H9 (cell line): ENCODE measurements at regions not wholly inside any gene's neighbourhood (a gene's known extent, or its start where the extent isn't known, plus 50 kb on each side); places are given as distances from the start of the nearest gene placed in this dataset.

Experiments
- DNase-seq: peaks from one replicate; pipeline ENCODE4 v3.0.0-alpha.2; 2017
- H2AFZ ChIP-seq: one replicate; pipeline ENCODE4 v1.6.1; 2013; ENCODE audit warnings: mild to moderate bottlenecking, low read length, control low read depth, moderate library complexity
- H2AK5ac ChIP-seq: 2 replicates; pipeline ENCODE4 v1.6.1; 2013; ENCODE audit warnings: low read length, control low read depth, mixed read lengths; ENCODE audit not compliant: insufficient read length
- H2BK120ac ChIP-seq: one replicate; pipeline ENCODE4 v1.6.1; 2013; ENCODE audit warnings: low read depth, mild to moderate bottlenecking, low read length, control low read depth, inconsistent platforms; ENCODE audit not compliant: poor library complexity, severe bottlenecking
- H2BK12ac ChIP-seq: 2 replicates; pipeline ENCODE4 v1.6.1; 2013; ENCODE audit warnings: low read length, control low read depth, mixed read lengths, low read depth; ENCODE audit not compliant: insufficient read length
- H2BK15ac ChIP-seq: 2 replicates; pipeline ENCODE4 v1.6.1; 2013; ENCODE audit warnings: low read depth, low read length, control low read depth
- H2BK20ac ChIP-seq: one replicate; pipeline ENCODE4 v1.6.1; 2013; ENCODE audit warnings: low read depth, mild to moderate bottlenecking, low read length, control low read depth, inconsistent platforms; ENCODE audit not compliant: poor library complexity, severe bottlenecking
- H2BK5ac ChIP-seq: 2 replicates; pipeline ENCODE4 v1.6.1; 2013; ENCODE audit warnings: low read length, control low read depth, mixed read lengths; ENCODE audit not compliant: insufficient read length
- H3K14ac ChIP-seq: 2 replicates; pipeline ENCODE4 v1.6.1; 2013; ENCODE audit warnings: low read length, control low read depth; ENCODE audit not compliant: insufficient read depth
- H3K18ac ChIP-seq: 2 replicates; pipeline ENCODE4 v1.6.1; 2013; ENCODE audit warnings: low read depth, mild to moderate bottlenecking, mixed read lengths, low read length, control low read depth; ENCODE audit not compliant: insufficient read length
- H3K23ac ChIP-seq: 2 replicates; pipeline ENCODE4 v1.6.1; 2013; ENCODE audit warnings: low read length, control low read depth, mixed read lengths, low read depth; ENCODE audit not compliant: insufficient read length
- H3K23me2 ChIP-seq: 2 replicates; pipeline ENCODE4 v1.6.1; 2013; ENCODE audit warnings: low read depth, mild to moderate bottlenecking, mixed read lengths, low read length, control low read depth; ENCODE audit not compliant: insufficient read length, poor library complexity, severe bottlenecking
- H3K27ac ChIP-seq: 2 replicates; pipeline ENCODE4 v1.5.1; 2013; ENCODE audit warnings: low read length, control low read depth, mixed read lengths, low read depth; ENCODE audit not compliant: insufficient read length
- H3K27me3 ChIP-seq: 2 replicates; pipeline ENCODE4 v1.6.1; 2013; ENCODE audit warnings: low read length, control low read depth, inconsistent platforms; ENCODE audit not compliant: insufficient read depth
- H3K4ac ChIP-seq: 2 replicates; pipeline ENCODE4 v1.6.1; 2013; ENCODE audit warnings: low read depth, mild to moderate bottlenecking, control low read depth, inconsistent platforms, low read length, moderate library complexity
- H3K4me1 ChIP-seq: 2 replicates; pipeline ENCODE4 v1.6.1; 2013; ENCODE audit warnings: low read length, control low read depth, inconsistent platforms; ENCODE audit not compliant: insufficient read depth
- H3K4me2 ChIP-seq: 2 replicates; pipeline ENCODE4 v1.6.1; 2013; ENCODE audit warnings: low read length, control low read depth, mixed read lengths; ENCODE audit not compliant: insufficient read length, insufficient read depth
- H3K56ac ChIP-seq: 2 replicates; pipeline ENCODE4 v1.6.1; 2013; ENCODE audit warnings: low read depth, mild to moderate bottlenecking, mixed read lengths, low read length, control low read depth; ENCODE audit not compliant: insufficient read length
- H3K79me1 ChIP-seq: 2 replicates; pipeline ENCODE4 v1.6.1; 2013; ENCODE audit warnings: low read depth, mild to moderate bottlenecking, moderate library complexity, low read length, control low read depth, inconsistent platforms; ENCODE audit not compliant: insufficient read depth, poor library complexity, severe bottlenecking
- H3K79me2 ChIP-seq: 2 replicates; pipeline ENCODE4 v1.6.1; 2013; ENCODE audit warnings: low read length, control low read depth, inconsistent platforms; ENCODE audit not compliant: insufficient read depth
- H3K9ac ChIP-seq: 2 replicates; pipeline ENCODE4 v1.6.1; 2013; ENCODE audit warnings: low read length, control low read depth, mixed read lengths; ENCODE audit not compliant: insufficient read length; ENCODE audit errors: extremely low read depth
- H3K9me3 ChIP-seq: one replicate; pipeline ENCODE4 v1.6.1; 2013; ENCODE audit warnings: low read depth, low read length, inconsistent platforms; ENCODE audit not compliant: control insufficient read depth
- H3T11ph ChIP-seq: one replicate; pipeline ENCODE4 v1.6.1; 2013; ENCODE audit warnings: mild to moderate bottlenecking, low read length, control low read depth, inconsistent platforms
- H4K20me1 ChIP-seq: one replicate; pipeline ENCODE4 v1.6.1; 2013; ENCODE audit not compliant: control insufficient read depth, insufficient read length, insufficient read depth
- H4K5ac ChIP-seq: 2 replicates; pipeline ENCODE4 v1.6.1; 2013; ENCODE audit warnings: low read depth, mild to moderate bottlenecking, mixed read lengths, low read length, control low read depth; ENCODE audit not compliant: insufficient read length
- H4K8ac ChIP-seq: replicated peaks from 2 replicates; pipeline ENCODE4 v1.6.1; 2013; ENCODE audit warnings: low read length, control low read depth, mixed read lengths, low read depth; ENCODE audit not compliant: insufficient read length
- H4K91ac ChIP-seq: 2 replicates; pipeline ENCODE4 v1.6.1; 2013; ENCODE audit warnings: low read depth, mild to moderate bottlenecking, moderate library complexity, mixed read lengths, low read length, control low read depth; ENCODE audit not compliant: insufficient read length
- H3K27ac Mint-ChIP-seq, 3 experiments: 2 replicates in 2 of 3; 3 replicates in 1 of 3; pipeline ENCODE4 v1.8.0; 2020 to 2021; ENCODE audit warnings: mixed read lengths in 3 of 3, mild to moderate bottlenecking in 1 of 3, moderate library complexity in 1 of 3
- H3K27me3 Mint-ChIP-seq: 2 replicates; pipeline ENCODE4 v1.8.0; 2021; ENCODE audit warnings: low read depth, mild to moderate bottlenecking, moderate library complexity, mixed read lengths
- H3K36me3 Mint-ChIP-seq, 3 experiments: 2 replicates in 2 of 3; 3 replicates in 1 of 3; pipeline ENCODE4 v1.8.0; 2020 to 2021; ENCODE audit warnings: low read depth in 3 of 3, mixed read lengths in 3 of 3; ENCODE audit not compliant: insufficient read depth in 1 of 3
- H3K4me1 Mint-ChIP-seq, 2 experiments: 2 replicates each; pipeline ENCODE4 v1.8.0; 2020; ENCODE audit warnings: mixed read lengths in 2 of 2
- H3K4me3 Mint-ChIP-seq, 2 experiments: 2 replicates in 1 of 2; 3 replicates in 1 of 2; pipeline ENCODE4 v1.8.0; 2020 to 2021; ENCODE audit warnings: mild to moderate bottlenecking in 2 of 2, mixed read lengths in 2 of 2, moderate library complexity in 1 of 2
- H3K9me3 Mint-ChIP-seq, 2 experiments: 2 replicates in 1 of 2; 3 replicates in 1 of 2; pipeline ENCODE4 v1.8.0; 2020; ENCODE audit warnings: mild to moderate bottlenecking in 2 of 2, mixed read lengths in 2 of 2, moderate library complexity in 1 of 2
- WGBS: extraction: QIAGEN DNeasy Blood & Tissue Kit; methylation state at CpG from one replicate; pipeline ENCODE4 v1.1.7; 2013; ENCODE audit warnings: missing lambda C conversion rate, low lambda C conversion rate, mixed read lengths; ENCODE audit not compliant: insufficient read length; ENCODE audit errors: extremely low coverage; 5-methylcytosine and 5-hydroxymethylcytosine counted together
- TF ChIP-seq, protein P1 (sequence below): fragments of 200-600 bp; sonication (generic); conservative IDR thresholded peaks from 3 replicates; pipeline ENCODE4 v1.8.0; 2021; ENCODE audit warnings: antibody characterized with exemption, mild to moderate bottlenecking

DNA sequence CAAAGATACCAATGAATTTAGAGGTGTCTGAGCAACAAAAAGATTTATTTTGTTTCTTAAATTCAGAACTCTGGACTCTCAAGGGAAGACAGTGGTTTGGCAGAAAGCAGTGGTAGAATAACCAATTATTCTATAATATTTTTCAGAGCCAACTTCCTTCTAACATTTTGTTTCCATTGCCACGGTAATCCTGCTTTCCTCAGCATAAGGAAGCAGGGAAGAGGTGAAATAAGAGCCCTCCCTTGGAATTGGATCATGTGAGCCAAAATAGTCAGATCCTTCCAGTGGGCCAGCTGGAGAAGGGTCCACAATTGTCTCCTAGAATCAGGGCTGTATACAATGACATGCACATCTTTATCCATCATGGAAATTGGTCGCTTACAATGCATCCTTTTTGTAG lies 130.0 kb upstream of the MAP1B start:
- Mint-ChIP-seq H3K9me3 (peaks cover 4 to 14% of the 10 kb centered on the region in 2 experiments; a peak in 4 of 5 replicates), H3K27ac (no peak overlapping the region), H3K36me3 (peaks cover 0 to 15% (median under 1%) of the 10 kb centered on the region in 3 experiments; a peak in 3 of 7 replicates), H3K4me1 (no peaks in the 10 kb centered on the region), H3K4me3 (no peak overlapping the region), H3K27me3 (no peaks in the 10 kb centered on the region)
- H3K4ac ChIP-seq = no peak overlapping the region
- H3K79me2 ChIP-seq = no peaks in the 10 kb centered on the region
- H3K4me2 ChIP-seq = no peak overlapping the region
- TF ChIP-seq, protein P1, sequence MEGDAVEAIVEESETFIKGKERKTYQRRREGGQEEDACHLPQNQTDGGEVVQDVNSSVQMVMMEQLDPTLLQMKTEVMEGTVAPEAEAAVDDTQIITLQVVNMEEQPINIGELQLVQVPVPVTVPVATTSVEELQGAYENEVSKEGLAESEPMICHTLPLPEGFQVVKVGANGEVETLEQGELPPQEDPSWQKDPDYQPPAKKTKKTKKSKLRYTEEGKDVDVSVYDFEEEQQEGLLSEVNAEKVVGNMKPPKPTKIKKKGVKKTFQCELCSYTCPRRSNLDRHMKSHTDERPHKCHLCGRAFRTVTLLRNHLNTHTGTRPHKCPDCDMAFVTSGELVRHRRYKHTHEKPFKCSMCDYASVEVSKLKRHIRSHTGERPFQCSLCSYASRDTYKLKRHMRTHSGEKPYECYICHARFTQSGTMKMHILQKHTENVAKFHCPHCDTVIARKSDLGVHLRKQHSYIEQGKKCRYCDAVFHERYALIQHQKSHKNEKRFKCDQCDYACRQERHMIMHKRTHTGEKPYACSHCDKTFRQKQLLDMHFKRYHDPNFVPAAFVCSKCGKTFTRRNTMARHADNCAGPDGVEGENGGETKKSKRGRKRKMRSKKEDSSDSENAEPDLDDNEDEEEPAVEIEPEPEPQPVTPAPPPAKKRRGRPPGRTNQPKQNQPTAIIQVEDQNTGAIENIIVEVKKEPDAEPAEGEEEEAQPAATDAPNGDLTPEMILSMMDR = no peak
- no peaks in the 10 kb centered on the region for H4K20me1 ChIP-seq
- no peak overlapping the region for H2AK5ac ChIP-seq
- no peaks in the 10 kb centered on the region for H3K4me1 ChIP-seq
- no peak overlapping the region for H4K8ac ChIP-seq
- no peak overlapping the region for H3T11ph ChIP-seq
- H3K27me3 ChIP-seq = no peaks in the 10 kb centered on the region
- H2BK120ac ChIP-seq = no peak overlapping the region
- H2BK12ac ChIP-seq = no peak overlapping the region
- no peak overlapping the region for H3K9ac ChIP-seq
- no peak overlapping the region for H3K56ac ChIP-seq
- H2AFZ ChIP-seq = no peak overlapping the region
- DNase-seq = no peak
- no peaks in the 10 kb centered on the region for H3K9me3 ChIP-seq
- H3K23ac ChIP-seq = no peak overlapping the region
- H3K14ac ChIP-seq = no peak overlapping the region
- H3K79me1 ChIP-seq = no peaks in the 10 kb centered on the region
- H2BK20ac ChIP-seq = no peak overlapping the region
- no peak overlapping the region for H4K91ac ChIP-seq
- H2BK15ac ChIP-seq = no peak overlapping the region
- H4K5ac ChIP-seq = no peak overlapping the region
- no peak overlapping the region for H2BK5ac ChIP-seq
- WGBS = no CpG with 5 or more reads among the region's 2 CpGs
- H3K23me2 ChIP-seq = no peaks in the 10 kb centered on the region
- H3K18ac ChIP-seq = no peak overlapping the region
- H3K27ac ChIP-seq = no peak overlapping the region
